NB4 (cell line): ENCODE measurements at regions not wholly inside any gene's neighbourhood (a gene's known extent, or its start where the extent isn't known, plus 50 kb on each side); places are given as distances from the start of the nearest gene placed in this dataset.

Experiments used
- DNase-seq: peaks from one replicate; pipeline ENCODE4 v3.0.0; 2010; ENCODE audit warnings: low read depth
- H3K4me3 ChIP-seq: one replicate; pipeline ENCODE4 v1.5.1; 2011; ENCODE audit warnings: mild to moderate bottlenecking, low read depth, low read length, moderate library complexity
- MYC ChIP-seq: IDR thresholded peaks from 2 replicates; pipeline ENCODE4 v1.6.1; 2011; ENCODE audit warnings: low read depth, low read length
- POLR2A ChIP-seq: IDR thresholded peaks from 2 replicates; pipeline ENCODE4 v1.6.1; 2011; ENCODE audit warnings: mild to moderate bottlenecking; ENCODE audit not compliant: insufficient read length; ENCODE audit errors: extremely low read depth
- TF ChIP-seq, protein P1 (sequence below): IDR thresholded peaks from one replicate; pipeline ENCODE4 v1.5.1; 2012; ENCODE audit warnings: low read depth, low read length
- TF ChIP-seq, protein P2 (sequence below): IDR thresholded peaks from 2 replicates; pipeline ENCODE4 v1.6.1; 2011; ENCODE audit warnings: low read depth, low read length

DNA sequence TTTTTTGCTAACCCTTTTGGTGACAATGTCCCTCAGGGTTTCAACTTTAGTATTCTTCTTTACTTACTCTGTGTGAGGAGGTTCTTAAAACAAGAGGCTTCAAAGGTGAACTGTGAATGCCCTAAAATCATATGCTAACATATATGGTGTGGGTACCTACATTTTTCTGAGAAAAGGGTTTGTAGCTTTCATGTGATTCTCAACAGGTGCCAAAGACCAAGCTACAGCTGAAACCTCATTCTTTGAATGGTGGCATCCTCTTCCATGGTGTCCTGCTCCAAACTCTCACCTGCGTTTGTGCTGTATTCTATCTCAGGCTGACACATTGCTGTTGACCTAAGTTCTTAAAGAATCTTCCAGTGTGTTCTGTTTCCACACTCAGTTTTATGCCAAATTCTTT lies 177.3 kb downstream of the PRL start:
- DNase-seq = no peak
- TF ChIP-seq MYC (no peak), POLR2A (no peak)
- TF ChIP-seq, protein P1, sequence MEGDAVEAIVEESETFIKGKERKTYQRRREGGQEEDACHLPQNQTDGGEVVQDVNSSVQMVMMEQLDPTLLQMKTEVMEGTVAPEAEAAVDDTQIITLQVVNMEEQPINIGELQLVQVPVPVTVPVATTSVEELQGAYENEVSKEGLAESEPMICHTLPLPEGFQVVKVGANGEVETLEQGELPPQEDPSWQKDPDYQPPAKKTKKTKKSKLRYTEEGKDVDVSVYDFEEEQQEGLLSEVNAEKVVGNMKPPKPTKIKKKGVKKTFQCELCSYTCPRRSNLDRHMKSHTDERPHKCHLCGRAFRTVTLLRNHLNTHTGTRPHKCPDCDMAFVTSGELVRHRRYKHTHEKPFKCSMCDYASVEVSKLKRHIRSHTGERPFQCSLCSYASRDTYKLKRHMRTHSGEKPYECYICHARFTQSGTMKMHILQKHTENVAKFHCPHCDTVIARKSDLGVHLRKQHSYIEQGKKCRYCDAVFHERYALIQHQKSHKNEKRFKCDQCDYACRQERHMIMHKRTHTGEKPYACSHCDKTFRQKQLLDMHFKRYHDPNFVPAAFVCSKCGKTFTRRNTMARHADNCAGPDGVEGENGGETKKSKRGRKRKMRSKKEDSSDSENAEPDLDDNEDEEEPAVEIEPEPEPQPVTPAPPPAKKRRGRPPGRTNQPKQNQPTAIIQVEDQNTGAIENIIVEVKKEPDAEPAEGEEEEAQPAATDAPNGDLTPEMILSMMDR = no peak
- TF ChIP-seq, protein P2, sequence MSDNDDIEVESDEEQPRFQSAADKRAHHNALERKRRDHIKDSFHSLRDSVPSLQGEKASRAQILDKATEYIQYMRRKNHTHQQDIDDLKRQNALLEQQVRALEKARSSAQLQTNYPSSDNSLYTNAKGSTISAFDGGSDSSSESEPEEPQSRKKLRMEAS = no peak
- no peak overlapping the region for H3K4me3 ChIP-seq

DNA sequence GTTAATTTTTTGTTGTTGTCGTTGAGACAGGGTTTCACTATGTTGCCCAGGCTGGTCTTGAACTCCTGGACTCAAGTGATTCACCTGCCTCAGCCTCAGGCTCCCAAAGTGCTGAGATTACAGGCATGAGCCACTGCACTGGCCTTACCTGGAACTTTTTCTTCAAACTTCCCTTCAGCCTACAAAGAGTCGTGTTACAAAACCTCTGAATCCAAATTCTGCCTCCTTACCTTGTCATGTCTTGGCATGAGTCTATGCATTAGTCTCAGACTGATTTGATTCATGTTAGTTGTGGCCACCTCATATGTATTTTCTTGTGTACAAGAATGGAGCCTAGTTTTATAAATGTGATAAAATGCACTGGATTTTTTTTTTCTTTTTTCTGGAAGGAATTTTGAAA lies 172.1 kb downstream of the PRL start:
- TF ChIP-seq, protein P2 = no peak
- no peak for DNase-seq
- no peak overlapping the region for H3K4me3 ChIP-seq

DNA sequence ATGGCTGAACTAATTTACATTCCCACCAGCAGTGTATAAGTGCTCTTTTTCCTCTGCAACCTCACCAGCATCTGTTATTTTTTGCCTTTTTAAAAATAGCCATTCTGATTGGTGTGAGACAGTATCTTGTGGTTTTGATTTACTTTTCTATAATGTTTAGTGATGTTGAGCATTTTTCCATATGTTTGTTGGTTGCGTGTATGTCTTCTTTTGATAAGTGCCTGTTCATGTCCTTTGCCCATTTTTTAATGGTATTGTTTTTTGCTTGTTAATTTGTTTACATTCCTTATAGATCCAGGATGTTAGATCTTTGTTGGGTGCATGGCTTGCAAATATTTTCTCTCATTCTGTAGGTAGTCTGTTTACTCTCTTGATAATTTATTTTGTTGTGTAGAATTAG lies 169.9 kb downstream of the PRL start:
- no peak overlapping the region for H3K4me3 ChIP-seq
- DNase-seq = no peak
- TF ChIP-seq, protein P1 = no peak
- TF ChIP-seq, protein P2 = no peak
- TF ChIP-seq POLR2A = no peak

DNA sequence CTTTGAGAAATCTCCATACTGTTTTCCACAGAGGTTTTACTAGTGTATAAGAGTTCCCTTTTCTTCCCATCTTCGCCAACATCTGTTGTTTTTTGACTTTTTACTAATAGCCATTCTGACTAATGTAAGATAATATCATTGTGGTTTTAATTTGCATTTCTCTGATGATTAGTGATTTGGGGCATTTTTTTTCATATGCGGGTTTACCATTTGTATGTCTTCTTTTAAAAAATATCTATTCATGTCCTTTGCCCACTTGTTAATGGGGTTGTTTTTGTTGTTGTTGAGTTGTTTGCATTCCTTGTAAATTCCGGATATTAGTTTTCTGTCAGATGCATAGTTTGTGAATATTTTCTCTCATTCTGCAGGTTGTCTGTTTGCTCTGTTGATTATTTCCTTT lies 167.1 kb downstream of the PRL start:
- TF ChIP-seq MYC = no peak
- TF ChIP-seq POLR2A = no peak
- TF ChIP-seq, protein P1 = no peak
- TF ChIP-seq, protein P2 = no peak
- H3K4me3 ChIP-seq = no peak overlapping the region
- DNase-seq = no peak

DNA sequence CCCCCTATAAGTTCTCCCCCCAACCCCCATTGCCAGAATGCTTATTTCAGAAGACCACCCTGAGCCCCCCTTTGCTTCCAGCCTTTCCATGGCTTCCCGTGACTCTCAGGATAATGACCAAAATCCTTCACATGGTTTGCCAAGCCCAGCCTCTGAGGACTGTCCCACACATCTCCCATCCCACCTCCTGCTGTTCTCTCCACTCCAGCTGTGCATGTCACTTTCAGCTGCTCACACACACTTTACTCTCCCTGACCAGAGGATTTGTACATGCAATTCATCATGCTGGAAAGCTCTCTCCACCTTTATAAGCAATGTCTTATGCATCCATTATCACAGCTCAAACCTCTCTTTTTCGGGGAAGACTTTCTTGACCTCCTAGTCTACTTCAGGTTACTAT lies 164.2 kb downstream of the PRL start:
- TF ChIP-seq, protein P2 = no peak
- TF ChIP-seq MYC (no peak), POLR2A (no peak)
- TF ChIP-seq, protein P1 = no peak
- DNase-seq = no peak

DNA sequence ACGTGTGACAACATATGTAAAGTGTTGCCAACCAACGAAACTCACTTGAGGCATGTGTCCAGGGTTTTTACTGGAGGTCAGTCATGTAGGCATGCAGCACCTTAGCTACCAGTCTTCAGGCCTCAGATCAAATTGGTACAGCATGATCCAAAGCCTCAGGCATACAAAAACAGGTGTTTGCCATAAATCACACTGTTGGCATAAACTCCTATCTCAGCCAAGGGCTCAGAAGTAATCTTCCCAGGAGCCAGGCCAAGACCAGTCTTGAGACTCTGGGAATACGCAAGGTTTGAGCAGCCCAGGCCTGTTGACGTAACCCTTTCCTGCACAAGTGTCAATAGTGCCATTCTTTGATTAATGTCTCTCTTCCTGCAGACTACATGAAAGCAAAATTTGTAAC lies 163.5 kb downstream of the PRL start:
- H3K4me3 ChIP-seq = no peak overlapping the region
- TF ChIP-seq, protein P2 = no peak
- no peak for TF ChIP-seq MYC
- no peak for TF ChIP-seq POLR2A
- TF ChIP-seq, protein P1 = no peak
- no peak for DNase-seq

More for the DNA sequence above, 164.2 kb downstream of the PRL start:
- no peak overlapping the region for H3K4me3 ChIP-seq
